ENCODE measurements at regions not wholly inside any gene's neighbourhood (a gene's known extent, or its start where the extent isn't known, plus 50 kb on each side); places are given as distances from the start of the nearest gene placed in this dataset.
A peak's percentile ranks its signal among the peaks of the same experiment; 100 is the strongest.

DNA sequence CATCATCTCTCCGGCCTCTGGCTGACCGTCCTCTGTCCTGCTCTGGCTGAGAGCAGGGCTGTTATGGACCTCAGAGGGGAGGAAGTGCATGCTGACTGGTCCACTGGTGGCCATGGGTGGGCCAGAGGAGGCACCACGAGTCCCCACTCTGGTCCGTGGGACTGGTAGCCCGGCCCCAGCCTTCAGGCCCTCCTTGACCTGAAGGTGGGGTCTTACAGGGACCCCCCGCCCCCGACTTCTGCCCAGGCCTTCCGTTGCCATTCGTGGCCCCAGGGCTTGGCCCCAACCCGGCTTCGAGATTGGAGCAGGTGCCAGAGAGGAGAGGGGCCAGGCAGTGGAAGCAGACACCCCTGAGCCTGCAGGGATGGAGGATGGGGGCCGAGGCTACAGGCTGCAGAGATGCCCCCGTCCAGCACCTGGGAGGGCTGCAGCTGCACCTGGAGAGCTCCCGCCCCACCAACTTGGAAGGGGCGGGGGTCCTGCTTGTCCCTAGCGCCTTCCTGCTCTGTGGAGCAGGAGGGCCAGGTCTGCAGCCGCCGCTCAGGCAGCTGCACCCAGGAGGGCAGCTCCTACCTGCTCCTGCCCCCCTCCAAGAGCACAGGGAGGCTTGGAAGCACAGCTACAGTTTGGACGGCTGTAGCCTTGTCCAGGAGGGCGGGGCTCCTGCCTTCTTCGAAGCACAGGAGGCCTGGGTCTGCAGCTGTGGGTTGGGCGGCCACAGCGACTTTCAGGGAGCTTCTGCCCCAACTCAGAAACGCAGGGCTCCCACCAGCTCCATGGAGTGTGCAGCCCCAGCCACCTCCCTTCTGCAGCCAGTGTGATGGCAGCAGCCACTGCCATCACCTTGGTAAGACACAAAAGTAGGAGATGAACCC is 142.5 kb downstream of the KLF13 start:
- TF ChIP-seq, protein P1, sequence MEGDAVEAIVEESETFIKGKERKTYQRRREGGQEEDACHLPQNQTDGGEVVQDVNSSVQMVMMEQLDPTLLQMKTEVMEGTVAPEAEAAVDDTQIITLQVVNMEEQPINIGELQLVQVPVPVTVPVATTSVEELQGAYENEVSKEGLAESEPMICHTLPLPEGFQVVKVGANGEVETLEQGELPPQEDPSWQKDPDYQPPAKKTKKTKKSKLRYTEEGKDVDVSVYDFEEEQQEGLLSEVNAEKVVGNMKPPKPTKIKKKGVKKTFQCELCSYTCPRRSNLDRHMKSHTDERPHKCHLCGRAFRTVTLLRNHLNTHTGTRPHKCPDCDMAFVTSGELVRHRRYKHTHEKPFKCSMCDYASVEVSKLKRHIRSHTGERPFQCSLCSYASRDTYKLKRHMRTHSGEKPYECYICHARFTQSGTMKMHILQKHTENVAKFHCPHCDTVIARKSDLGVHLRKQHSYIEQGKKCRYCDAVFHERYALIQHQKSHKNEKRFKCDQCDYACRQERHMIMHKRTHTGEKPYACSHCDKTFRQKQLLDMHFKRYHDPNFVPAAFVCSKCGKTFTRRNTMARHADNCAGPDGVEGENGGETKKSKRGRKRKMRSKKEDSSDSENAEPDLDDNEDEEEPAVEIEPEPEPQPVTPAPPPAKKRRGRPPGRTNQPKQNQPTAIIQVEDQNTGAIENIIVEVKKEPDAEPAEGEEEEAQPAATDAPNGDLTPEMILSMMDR (IDR thresholded peaks at IDR 0.05; ENCODE audit: insufficient read depth, low read depth, low read length), result no peak

GRCh38 chr15:31469786-31470525 is 143.3 kb downstream of the KLF13 start:
- TF ChIP-seq, protein P1 (IDR thresholded peaks at IDR 0.05; ENCODE audit: insufficient read depth, low read depth, low read length), result no peak

More for the DNA sequence above, 142.5 kb downstream of the KLF13 start:
- H3K4me3 ChIP-seq (ENCODE audit: low read depth, low read length), result no peak overlapping the region
- no peak for DNase-seq (ENCODE audit: low read depth)

GRCh38 chr15:31470756-31471155 is 144.1 kb downstream of the KLF13 start:
- DNase-seq (ENCODE audit: low read depth), result no peak
- TF ChIP-seq, protein P1 (IDR thresholded peaks at IDR 0.05; ENCODE audit: insufficient read depth, low read depth, low read length), result no peak
- H3K4me3 ChIP-seq (ENCODE audit: low read depth, low read length), result no peak overlapping the region

More at GRCh38 chr15:31469786-31470525, 143.3 kb downstream of the KLF13 start:
- H3K4me3 ChIP-seq (ENCODE audit: low read depth, low read length), result no peak overlapping the region
- DNase-seq (ENCODE audit: low read depth), result no peak

DNA sequence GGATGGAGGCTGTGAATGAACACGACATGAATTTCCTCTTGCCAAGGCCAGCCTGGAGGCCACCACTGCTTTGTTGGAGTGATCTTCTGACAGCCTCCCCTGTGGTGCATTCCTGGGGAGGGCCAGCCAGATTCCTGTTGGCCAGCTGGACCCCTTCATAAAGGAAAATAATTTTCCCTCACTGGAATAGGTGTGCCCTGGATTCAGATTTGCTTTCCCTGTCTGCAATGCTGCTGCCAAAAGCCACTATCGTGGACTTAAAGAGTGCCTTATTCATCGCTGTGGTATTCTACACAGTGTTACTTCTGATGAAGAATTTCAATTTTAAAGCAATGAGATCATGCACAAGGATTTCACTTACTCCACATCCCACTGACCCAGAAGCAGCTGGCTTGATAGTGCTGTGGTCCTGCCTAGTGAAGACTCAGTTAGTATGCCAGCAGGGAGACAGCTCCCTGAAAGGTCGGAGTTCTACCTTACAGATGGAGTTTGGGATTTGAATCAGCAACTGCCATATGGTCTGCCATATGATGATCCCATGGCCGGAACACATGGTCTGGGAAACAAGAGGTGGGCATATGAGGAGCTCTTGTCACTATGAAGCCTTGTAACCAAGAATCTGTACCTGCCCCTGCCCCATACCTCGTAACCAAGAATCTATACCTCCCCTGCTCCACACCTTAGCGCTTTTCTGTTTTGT is 145.2 kb downstream of the KLF13 start:
- peak; percentile 83 for DNase-seq (ENCODE audit: low read depth)

GRCh38 chr15:31472636-31473384 is 146.2 kb downstream of the KLF13 start:
- TF ChIP-seq, protein P1 (IDR thresholded peaks at IDR 0.05; ENCODE audit: insufficient read depth, low read depth, low read length), result no peak
- H3K4me3 ChIP-seq (ENCODE audit: low read depth, low read length), result no peak overlapping the region
- DNase-seq (ENCODE audit: low read depth), result peak; percentile 70

More for the DNA sequence above, 145.2 kb downstream of the KLF13 start:
- no peak overlapping the region for H3K4me3 ChIP-seq (ENCODE audit: low read depth, low read length)
- TF ChIP-seq, protein P1 (IDR thresholded peaks at IDR 0.05; ENCODE audit: insufficient read depth, low read depth, low read length), result no peak

Data from fibroblast of villous mesenchyme (primary cell).